Fibroblast of the aortic adventitia (primary cell): ENCODE measurements at regions not wholly inside any gene's neighbourhood (a gene's known extent, or its start where the extent isn't known, plus 50 kb on each side); places are given as distances from the start of the nearest gene placed in this dataset.

Experiments
- DNase-seq: peaks from one replicate; pipeline ENCODE4 v3.0.0-alpha.2; 2010; ENCODE audit warnings: low read depth
- H3K4me3 ChIP-seq: 2 replicates; pipeline ENCODE4 v1.5.1; 2011; ENCODE audit warnings: low read depth, mild to moderate bottlenecking, control low read depth, low read length, moderate library complexity
- CTCF ChIP-seq: IDR thresholded peaks from 2 replicates; pipeline ENCODE4 v1.5.1; 2011; ENCODE audit warnings: mild to moderate bottlenecking, low read length, control low read depth, inconsistent platforms; ENCODE audit not compliant: insufficient read depth

GRCh38 chr13:59346999-59347723 is 816.6 kb downstream of the DIAPH3 start:
- TF ChIP-seq CTCF: no peak
- DNase-seq: no peak
- H3K4me3 ChIP-seq: no peak overlapping the region

- DNase-seq: no peak
- TF ChIP-seq CTCF: no peak
Measured at GRCh38 chr13:59348617-59349016, 815.1 kb downstream of the DIAPH3 start.

GRCh38 chr13:59352600-59352999 is 811.1 kb downstream of the DIAPH3 start:
- H3K4me3 ChIP-seq: no peak overlapping the region
- no peak for DNase-seq
- TF ChIP-seq CTCF: no peak

More at GRCh38 chr13:59348617-59349016, 815.1 kb downstream of the DIAPH3 start:
- H3K4me3 ChIP-seq: no peak overlapping the region

GRCh38 chr13:59354665-59355369 is 808.9 kb downstream of the DIAPH3 start:
- H3K4me3 ChIP-seq: no peak overlapping the region
- no peak for DNase-seq
- no peak for TF ChIP-seq CTCF

GRCh38 chr13:59356607-59357006 is 807.1 kb downstream of the DIAPH3 start:
- peak; percentile 9 for DNase-seq
- no peak overlapping the region for H3K4me3 ChIP-seq
- TF ChIP-seq CTCF: no peak

GRCh38 chr13:59358014-59358413 is 805.7 kb downstream of the DIAPH3 start:
- no peak for TF ChIP-seq CTCF
- H3K4me3 ChIP-seq: no peak overlapping the region
- no peak for DNase-seq
